ENCODE measurements at regions not wholly inside any gene's neighbourhood (a gene's known extent, or its start where the extent isn't known, plus 50 kb on each side); places are given as distances from the start of the nearest gene placed in this dataset.

DNA sequence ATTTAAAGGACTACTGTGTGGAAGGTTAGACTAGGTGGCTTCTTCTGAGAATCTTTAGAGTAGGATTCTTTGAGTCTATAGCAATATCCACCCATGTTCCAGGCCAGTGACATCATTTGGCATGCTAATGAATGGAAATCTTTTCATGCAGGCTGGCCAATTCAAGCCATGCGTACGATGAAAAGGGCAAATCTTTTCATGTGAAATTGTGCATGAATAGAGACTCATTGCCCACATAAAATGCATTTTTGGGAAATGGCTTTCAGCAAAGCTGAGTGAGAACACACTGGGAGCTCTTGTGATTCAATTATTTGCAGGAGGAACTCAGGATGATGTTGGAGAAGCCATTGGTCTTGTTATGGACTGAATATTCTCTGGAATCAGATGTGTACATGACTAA is 324.9 kb upstream of the DAB1 start:
- TF ChIP-seq EZH2 (IDR thresholded peaks at IDR 0.05; ENCODE audit: borderline replicate concordance, insufficient read depth, low read depth, low read length, poor library complexity, severe bottlenecking) (no peak), CTCF (IDR thresholded peaks at IDR 0.05) (no peak)
